HG03442 (cell line): ENCODE measurements at regions not wholly inside any gene's neighbourhood (a gene's known extent, or its start where the extent isn't known, plus 50 kb on each side); places are given as distances from the start of the nearest gene placed in this dataset.
"Not testable (repeated sequence)": the region's sequence is repeated elsewhere in the genome, so short reads cannot be mapped to it uniquely, and the experiment has no call there.

Experiments used
- ATAC-seq: cut with Tn5 transposase; IDR thresholded peaks from one replicate; pipeline ENCODE4 v1.9.1; 2021; ENCODE audit warnings: mild to moderate bottlenecking, moderate library complexity; ENCODE audit not compliant: unreplicated experiment

- not testable (repeated sequence) for ATAC-seq
Observed at GRCh38 chr4:49117951-49118350, 131.9 kb downstream of the CWH43 start.

GRCh38 chr4:49118379-49119212 is 132.5 kb downstream of the CWH43 start:
- ATAC-seq, result peak; percentile 45

GRCh38 chr4:49119345-49119744 is 133.3 kb downstream of the CWH43 start:
- not testable (repeated sequence) for ATAC-seq

GRCh38 chr4:49120042-49120779 is 134.1 kb downstream of the CWH43 start:
- ATAC-seq, result not testable (repeated sequence)

GRCh38 chr4:49120804-49121203 is 134.7 kb downstream of the CWH43 start:
- not testable (repeated sequence) for ATAC-seq

- not testable (repeated sequence) for ATAC-seq
Observed at GRCh38 chr4:49126443-49126842, 140.4 kb downstream of the CWH43 start.

GRCh38 chr4:49126858-49127257 is 140.8 kb downstream of the CWH43 start:
- ATAC-seq, result not testable (repeated sequence)

GRCh38 chr4:49129385-49129784 is 143.3 kb downstream of the CWH43 start:
- not testable (repeated sequence) for ATAC-seq

GRCh38 chr4:49129870-49130269 is 143.8 kb downstream of the CWH43 start:
- not testable (repeated sequence) for ATAC-seq

GRCh38 chr4:49130724-49131123 is 144.6 kb downstream of the CWH43 start:
- ATAC-seq, result not testable (repeated sequence)

GRCh38 chr4:49137043-49137442 is 151.0 kb downstream of the CWH43 start:
- peak; percentile 44 for ATAC-seq

GRCh38 chr4:49137961-49138360 is 151.9 kb downstream of the CWH43 start:
- ATAC-seq, result not testable (repeated sequence)

- not testable (repeated sequence) for ATAC-seq
Observed at GRCh38 chr4:49138818-49139217, 152.7 kb downstream of the CWH43 start.

- peak; percentile 39 for ATAC-seq
Observed at GRCh38 chr4:49139513-49139912, 153.4 kb downstream of the CWH43 start.

- ATAC-seq, result not testable (repeated sequence)
Observed at GRCh38 chr4:49140351-49140750, 154.3 kb downstream of the CWH43 start.

- ATAC-seq, result peak; percentile 34
Observed at GRCh38 chr4:49141955-49142354, 155.9 kb downstream of the CWH43 start.

- ATAC-seq, result peak; percentile 43
Observed at GRCh38 chr4:49147143-49147542, 161.1 kb downstream of the CWH43 start.

- not testable (repeated sequence) for ATAC-seq
Observed at GRCh38 chr4:49147596-49147995, 161.5 kb downstream of the CWH43 start.

GRCh38 chr4:49149006-49149975 is 163.2 kb downstream of the CWH43 start:
- peak; percentile 74 for ATAC-seq

- not testable (repeated sequence) for ATAC-seq
Observed at GRCh38 chr4:49150351-49151083, 164.4 kb downstream of the CWH43 start.
